ENCODE measurements at regions not wholly inside any gene's neighbourhood (a gene's known extent, or its start where the extent isn't known, plus 50 kb on each side); places are given as distances from the start of the nearest gene placed in this dataset.

DNA sequence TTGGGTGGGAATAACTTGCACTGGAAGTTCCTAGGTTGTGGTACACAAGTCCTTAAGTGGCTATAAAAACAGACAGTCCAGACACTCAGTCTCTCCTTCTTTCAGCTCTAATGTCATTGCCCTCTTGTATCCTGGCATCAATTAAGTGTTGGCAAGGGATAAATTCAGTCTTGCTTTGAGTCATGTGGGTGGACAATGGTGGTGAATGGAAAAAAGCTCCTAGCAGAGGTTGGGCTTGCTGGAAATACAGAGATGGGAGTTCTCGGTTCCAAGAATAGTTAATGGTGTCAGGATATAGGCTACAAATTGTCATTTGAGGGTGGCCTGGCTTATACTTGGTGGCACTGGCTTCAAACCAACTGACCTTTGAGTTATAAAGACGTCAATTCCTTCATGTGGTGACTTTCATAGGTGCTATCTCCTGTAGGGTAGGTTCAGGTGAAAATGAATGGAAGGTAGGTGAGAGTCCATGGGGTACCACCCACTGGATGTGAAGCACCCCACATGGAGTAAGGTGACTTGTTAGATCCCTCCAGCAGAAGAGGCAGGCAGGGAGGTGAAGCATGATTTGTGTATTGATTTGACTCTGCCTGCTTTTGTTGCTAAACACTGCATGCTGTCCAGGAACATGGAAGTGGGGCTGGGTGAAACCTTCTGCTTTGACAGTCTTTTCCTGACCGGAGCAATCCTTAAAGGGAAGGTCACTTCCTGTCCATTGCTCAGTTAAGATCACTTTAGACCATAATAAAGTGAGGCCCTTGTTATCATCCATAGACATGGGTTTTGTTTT lies 102.0 kb downstream of the LACC1 start:
- intact Hi-C loops (cut with DNase I; ENCODE audit: low total_unique reads) = no loop called here
- no peaks in the 10 kb centered on the region for H3K27me3 ChIP-seq
- DNase-seq = no peak
- H3K4me1 ChIP-seq = no peaks in the 10 kb centered on the region
- no peaks in the 10 kb centered on the region for H3K36me3 ChIP-seq
- H3K9me3 ChIP-seq = no peaks in the 10 kb centered on the region
- no peak overlapping the region for H3K4me3 ChIP-seq
- no peak overlapping the region for H3K27ac ChIP-seq
- TF ChIP-seq, protein P1, sequence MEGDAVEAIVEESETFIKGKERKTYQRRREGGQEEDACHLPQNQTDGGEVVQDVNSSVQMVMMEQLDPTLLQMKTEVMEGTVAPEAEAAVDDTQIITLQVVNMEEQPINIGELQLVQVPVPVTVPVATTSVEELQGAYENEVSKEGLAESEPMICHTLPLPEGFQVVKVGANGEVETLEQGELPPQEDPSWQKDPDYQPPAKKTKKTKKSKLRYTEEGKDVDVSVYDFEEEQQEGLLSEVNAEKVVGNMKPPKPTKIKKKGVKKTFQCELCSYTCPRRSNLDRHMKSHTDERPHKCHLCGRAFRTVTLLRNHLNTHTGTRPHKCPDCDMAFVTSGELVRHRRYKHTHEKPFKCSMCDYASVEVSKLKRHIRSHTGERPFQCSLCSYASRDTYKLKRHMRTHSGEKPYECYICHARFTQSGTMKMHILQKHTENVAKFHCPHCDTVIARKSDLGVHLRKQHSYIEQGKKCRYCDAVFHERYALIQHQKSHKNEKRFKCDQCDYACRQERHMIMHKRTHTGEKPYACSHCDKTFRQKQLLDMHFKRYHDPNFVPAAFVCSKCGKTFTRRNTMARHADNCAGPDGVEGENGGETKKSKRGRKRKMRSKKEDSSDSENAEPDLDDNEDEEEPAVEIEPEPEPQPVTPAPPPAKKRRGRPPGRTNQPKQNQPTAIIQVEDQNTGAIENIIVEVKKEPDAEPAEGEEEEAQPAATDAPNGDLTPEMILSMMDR (IDR thresholded peaks at IDR 0.05) = no peak

DNA sequence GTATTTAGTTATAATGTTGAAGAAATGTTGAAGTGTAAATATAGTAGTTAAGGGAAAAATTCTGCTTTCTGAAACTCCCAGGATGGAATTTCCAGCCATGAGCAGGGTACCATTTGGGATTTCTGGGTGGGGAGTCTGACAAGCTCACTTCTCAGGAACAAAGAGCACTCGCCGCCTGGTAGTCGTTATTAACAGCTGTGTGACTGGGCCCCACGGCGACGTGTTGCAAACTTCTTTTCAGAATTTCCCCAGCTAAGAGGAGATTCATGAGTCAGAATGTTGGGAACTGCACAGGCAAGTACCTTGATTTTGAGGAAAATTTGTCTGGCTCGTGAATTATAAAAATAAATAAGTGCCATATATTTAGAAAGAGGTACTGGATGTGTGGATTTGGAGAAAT lies 103.7 kb downstream of the LACC1 start:
- no peaks in the 10 kb centered on the region for H3K27me3 ChIP-seq
- intact Hi-C loops (cut with DNase I; ENCODE audit: low total_unique reads) = no loop called here
- no peaks in the 10 kb centered on the region for H3K36me3 ChIP-seq
- no peak overlapping the region for H3K4me3 ChIP-seq
- H3K4me1 ChIP-seq = no peaks in the 10 kb centered on the region
- H3K9me3 ChIP-seq = no peaks in the 10 kb centered on the region
- H3K27ac ChIP-seq = no peak overlapping the region
- no peak for TF ChIP-seq POLR2A (IDR thresholded peaks at IDR 0.05)
- TF ChIP-seq, protein P1 (IDR thresholded peaks at IDR 0.05) = no peak
- no peak for DNase-seq

DNA sequence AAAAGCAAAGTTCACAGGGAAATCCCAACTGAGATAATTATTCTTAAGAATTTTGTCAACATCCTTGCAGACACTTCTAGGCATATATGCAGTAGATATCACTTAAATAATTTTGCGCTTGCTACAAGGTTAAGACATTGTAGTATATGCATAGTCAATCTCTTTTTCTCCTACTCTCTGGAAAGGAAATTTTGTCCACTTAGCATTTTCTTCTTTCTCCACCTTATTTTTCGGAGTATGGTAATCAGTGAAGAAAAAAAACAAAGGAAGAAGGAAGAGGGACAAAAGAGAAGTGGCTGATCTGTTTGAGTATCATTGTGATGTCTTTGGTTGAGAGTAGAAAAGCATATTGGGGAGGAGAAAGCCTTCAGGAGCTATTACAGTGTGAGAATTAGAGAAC lies 104.6 kb downstream of the LACC1 start:
- Histone ChIP-seq H3K4me1 (no peaks in the 10 kb centered on the region), H3K36me3 (no peaks in the 10 kb centered on the region), H3K27me3 (no peaks in the 10 kb centered on the region), H3K27ac (no peak overlapping the region), H3K4me3 (no peak overlapping the region), H3K9me3 (no peaks in the 10 kb centered on the region)
- TF ChIP-seq, protein P1 (IDR thresholded peaks at IDR 0.05) = no peak
- TF ChIP-seq POLR2A (IDR thresholded peaks at IDR 0.05) = no peak
- intact Hi-C loops (cut with DNase I; ENCODE audit: low total_unique reads) = no loop called here
- DNase-seq = no peak

DNA sequence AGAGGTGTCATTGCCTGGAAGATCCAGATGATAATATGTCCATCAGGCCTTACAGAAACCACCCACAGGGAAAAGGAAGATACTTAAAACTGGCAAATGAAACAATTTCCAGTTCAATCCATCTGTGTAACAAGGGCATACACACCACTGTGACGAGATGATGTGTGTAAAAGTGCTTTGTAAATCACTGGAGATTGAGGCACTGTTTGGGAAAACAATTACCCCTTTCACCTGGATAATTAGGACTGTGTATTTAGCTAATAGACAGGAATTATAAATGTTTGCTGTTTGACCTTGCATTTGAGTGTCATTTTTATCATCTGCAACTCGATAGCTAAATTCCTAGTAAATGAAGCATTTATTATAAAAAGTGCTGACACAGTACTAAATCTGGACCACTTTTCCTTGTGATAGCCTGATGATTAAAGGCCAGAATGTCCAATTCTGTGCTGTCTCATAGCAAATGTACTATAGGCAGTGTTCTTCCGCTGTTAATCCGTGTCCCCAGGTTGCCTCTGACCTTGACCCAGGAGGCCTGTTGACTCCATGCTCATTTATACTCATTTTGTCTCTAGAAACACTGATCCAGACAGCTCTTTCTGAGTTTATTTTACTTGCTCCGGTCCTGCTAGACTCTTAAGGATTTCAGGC lies 105.8 kb downstream of the LACC1 start:
- Histone ChIP-seq H3K27me3 (no peaks in the 10 kb centered on the region), H3K4me1 (no peaks in the 10 kb centered on the region), H3K4me3 (no peak overlapping the region), H3K27ac (peak overlapping the region in 1 of 2 donors; percentile 17), H3K36me3 (no peaks in the 10 kb centered on the region), H3K9me3 (no peaks in the 10 kb centered on the region)
- DNase-seq = no peak
- TF ChIP-seq POLR2A (IDR thresholded peaks at IDR 0.05) = no peak
- intact Hi-C loops (cut with DNase I; ENCODE audit: low total_unique reads) = no loop called here

DNA sequence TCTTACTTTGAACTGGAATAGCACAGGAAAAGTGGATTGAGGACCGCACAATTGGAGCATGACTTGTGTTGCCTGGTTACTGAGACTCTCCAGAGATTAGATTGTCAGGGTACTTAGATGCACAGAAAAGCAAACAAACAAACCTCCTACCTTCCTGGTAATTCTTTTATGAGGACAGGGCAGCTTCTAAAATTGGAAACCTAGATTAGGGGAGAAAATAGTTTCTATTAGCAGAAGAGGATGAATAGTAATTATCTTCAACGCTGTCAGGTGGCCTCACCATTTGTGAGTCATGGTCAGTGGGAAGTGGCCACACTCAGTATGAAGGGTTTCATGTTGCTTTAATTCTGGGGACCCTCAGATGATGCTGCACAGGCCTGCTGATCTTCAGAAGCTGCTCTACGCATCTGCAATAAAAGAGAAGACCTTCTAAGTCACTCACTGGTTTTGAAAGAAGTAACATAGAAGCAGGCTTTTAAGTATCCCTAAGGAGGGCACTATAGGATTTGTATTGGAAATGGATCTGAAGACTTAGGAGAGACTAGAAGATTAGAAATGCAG lies 106.8 kb downstream of the LACC1 start:
- H3K4me3 ChIP-seq = no peak overlapping the region
- H3K27me3 ChIP-seq = no peaks in the 10 kb centered on the region
- no peaks in the 10 kb centered on the region for H3K4me1 ChIP-seq
- H3K36me3 ChIP-seq = no peaks in the 10 kb centered on the region
- no peaks in the 10 kb centered on the region for H3K9me3 ChIP-seq
- peak overlapping the region in 1 of 2 donors; percentile 17 for H3K27ac ChIP-seq
- intact Hi-C loops (cut with DNase I; ENCODE audit: low total_unique reads) = no loop called here
- no peak for TF ChIP-seq POLR2A (IDR thresholded peaks at IDR 0.05)
- TF ChIP-seq, protein P1 (IDR thresholded peaks at IDR 0.05) = no peak
- no peak for DNase-seq

Measured in uterus (tissue), 3 donors.